ENCODE measurements at regions not wholly inside any gene's neighbourhood (a gene's known extent, or its start where the extent isn't known, plus 50 kb on each side); places are given as distances from the start of the nearest gene placed in this dataset.

GRCh38 chr18:64695851-64696553 is 547.1 kb upstream of the LINC00305 start:
- H3K4me3 ChIP-seq (ENCODE audit: severe bottlenecking), result no peak overlapping the region
- no peaks in the 10 kb centered on the region for H3K9me3 ChIP-seq (ENCODE audit: severe bottlenecking)
- TF ChIP-seq, protein P1, sequence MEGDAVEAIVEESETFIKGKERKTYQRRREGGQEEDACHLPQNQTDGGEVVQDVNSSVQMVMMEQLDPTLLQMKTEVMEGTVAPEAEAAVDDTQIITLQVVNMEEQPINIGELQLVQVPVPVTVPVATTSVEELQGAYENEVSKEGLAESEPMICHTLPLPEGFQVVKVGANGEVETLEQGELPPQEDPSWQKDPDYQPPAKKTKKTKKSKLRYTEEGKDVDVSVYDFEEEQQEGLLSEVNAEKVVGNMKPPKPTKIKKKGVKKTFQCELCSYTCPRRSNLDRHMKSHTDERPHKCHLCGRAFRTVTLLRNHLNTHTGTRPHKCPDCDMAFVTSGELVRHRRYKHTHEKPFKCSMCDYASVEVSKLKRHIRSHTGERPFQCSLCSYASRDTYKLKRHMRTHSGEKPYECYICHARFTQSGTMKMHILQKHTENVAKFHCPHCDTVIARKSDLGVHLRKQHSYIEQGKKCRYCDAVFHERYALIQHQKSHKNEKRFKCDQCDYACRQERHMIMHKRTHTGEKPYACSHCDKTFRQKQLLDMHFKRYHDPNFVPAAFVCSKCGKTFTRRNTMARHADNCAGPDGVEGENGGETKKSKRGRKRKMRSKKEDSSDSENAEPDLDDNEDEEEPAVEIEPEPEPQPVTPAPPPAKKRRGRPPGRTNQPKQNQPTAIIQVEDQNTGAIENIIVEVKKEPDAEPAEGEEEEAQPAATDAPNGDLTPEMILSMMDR (IDR thresholded peaks at IDR 0.05; ENCODE audit: poor library complexity, severe bottlenecking), result no peak
- no peaks in the 10 kb centered on the region for H3K36me3 ChIP-seq (ENCODE audit: low read depth)
- H3K4me1 ChIP-seq (ENCODE audit: insufficient read depth, poor library complexity, severe bottlenecking), result no peaks in the 10 kb centered on the region
- no peak for ATAC-seq (ENCODE audit: low read depth)
- no peak for DNase-seq (ENCODE audit: low spot score)
- H3K27ac ChIP-seq (ENCODE audit: poor library complexity, severe bottlenecking), result no peak overlapping the region
- no peaks in the 10 kb centered on the region for H3K27me3 ChIP-seq (ENCODE audit: insufficient read depth, poor library complexity, severe bottlenecking)

DNA sequence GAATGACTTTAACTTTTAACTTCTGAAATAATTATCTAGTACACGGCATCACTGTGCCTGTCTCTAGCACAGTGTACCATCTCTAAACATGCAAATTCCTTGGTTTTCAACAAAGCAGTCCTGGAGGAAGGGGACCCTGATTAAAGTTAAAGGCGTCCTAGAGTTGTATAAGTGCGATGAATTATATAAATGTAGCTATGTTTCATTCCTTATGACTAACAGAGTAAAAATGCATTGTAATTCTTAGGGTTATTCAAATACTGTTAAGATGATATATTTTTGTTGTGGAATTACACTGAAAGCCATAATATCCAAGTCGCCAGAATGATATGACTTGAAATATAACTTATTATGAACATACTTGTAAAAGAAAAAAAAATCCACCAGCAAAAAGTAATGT is 544.9 kb upstream of the LINC00305 start:
- H3K27ac ChIP-seq (ENCODE audit: poor library complexity, severe bottlenecking), result no peak overlapping the region
- H3K36me3 ChIP-seq (ENCODE audit: low read depth), result no peaks in the 10 kb centered on the region
- TF ChIP-seq, protein P1 (IDR thresholded peaks at IDR 0.05; ENCODE audit: poor library complexity, severe bottlenecking), result no peak
- ATAC-seq (ENCODE audit: low read depth) (peak; percentile 68), DNase-seq (ENCODE audit: low spot score) (no peak)
- no peak overlapping the region for H3K4me3 ChIP-seq (ENCODE audit: severe bottlenecking)
- no peaks in the 10 kb centered on the region for H3K9me3 ChIP-seq (ENCODE audit: severe bottlenecking)
- no peaks in the 10 kb centered on the region for H3K27me3 ChIP-seq (ENCODE audit: insufficient read depth, poor library complexity, severe bottlenecking)
- H3K4me1 ChIP-seq (ENCODE audit: insufficient read depth, poor library complexity, severe bottlenecking), result no peaks in the 10 kb centered on the region

GRCh38 chr18:64692826-64693225 is 543.9 kb upstream of the LINC00305 start:
- ATAC-seq (ENCODE audit: low read depth), result no peak
- Histone ChIP-seq H3K4me3 (ENCODE audit: severe bottlenecking) (no peak overlapping the region), H3K4me1 (ENCODE audit: insufficient read depth, poor library complexity, severe bottlenecking) (no peaks in the 10 kb centered on the region), H3K36me3 (ENCODE audit: low read depth) (no peaks in the 10 kb centered on the region), H3K9me3 (ENCODE audit: severe bottlenecking) (no peaks in the 10 kb centered on the region), H3K27ac (ENCODE audit: poor library complexity, severe bottlenecking) (no peak overlapping the region), H3K27me3 (ENCODE audit: insufficient read depth, poor library complexity, severe bottlenecking) (no peaks in the 10 kb centered on the region)
- TF ChIP-seq, protein P1 (IDR thresholded peaks at IDR 0.05; ENCODE audit: poor library complexity, severe bottlenecking), result no peak
- DNase-seq (ENCODE audit: low spot score), result no peak

GRCh38 chr18:64679121-64679520 is 530.2 kb upstream of the LINC00305 start:
- H3K9me3 ChIP-seq (ENCODE audit: severe bottlenecking), result no peaks in the 10 kb centered on the region
- H3K36me3 ChIP-seq (ENCODE audit: low read depth), result no peaks in the 10 kb centered on the region
- DNase-seq (ENCODE audit: low spot score), result no peak
- H3K4me3 ChIP-seq (ENCODE audit: severe bottlenecking), result no peak overlapping the region
- ATAC-seq (ENCODE audit: low read depth), result no peak
- TF ChIP-seq, protein P1 (IDR thresholded peaks at IDR 0.05; ENCODE audit: poor library complexity, severe bottlenecking), result no peak
- no peaks in the 10 kb centered on the region for H3K4me1 ChIP-seq (ENCODE audit: insufficient read depth, poor library complexity, severe bottlenecking)
- H3K27ac ChIP-seq (ENCODE audit: poor library complexity, severe bottlenecking), result no peak overlapping the region
- no peaks in the 10 kb centered on the region for H3K27me3 ChIP-seq (ENCODE audit: insufficient read depth, poor library complexity, severe bottlenecking)

- DNase-seq (ENCODE audit: low spot score) (no peak), ATAC-seq (ENCODE audit: low read depth) (no peak)
- H3K36me3 ChIP-seq (ENCODE audit: low read depth), result no peaks in the 10 kb centered on the region
- H3K27me3 ChIP-seq (ENCODE audit: insufficient read depth, poor library complexity, severe bottlenecking), result no peaks in the 10 kb centered on the region
- H3K4me1 ChIP-seq (ENCODE audit: insufficient read depth, poor library complexity, severe bottlenecking), result no peaks in the 10 kb centered on the region
- TF ChIP-seq, protein P1 (IDR thresholded peaks at IDR 0.05; ENCODE audit: poor library complexity, severe bottlenecking), result no peak
- H3K9me3 ChIP-seq (ENCODE audit: severe bottlenecking), result no peaks in the 10 kb centered on the region
- no peak overlapping the region for H3K4me3 ChIP-seq (ENCODE audit: severe bottlenecking)
- H3K27ac ChIP-seq (ENCODE audit: poor library complexity, severe bottlenecking), result no peak overlapping the region
Measured at GRCh38 chr18:64678048-64678447, 529.2 kb upstream of the LINC00305 start.

Data from RWPE2 (cell line).